SU-DHL-6 (cell line): ENCODE measurements at regions not wholly inside any gene's neighbourhood (a gene's known extent, or its start where the extent isn't known, plus 50 kb on each side); places are given as distances from the start of the nearest gene placed in this dataset.

ENCODE experiments used
- EZH2phosphoT487 ChIP-seq: fragments of 200-600 bp; sonication (generic), shearing (Covaris generic); conservative IDR thresholded peaks from 2 replicates; pipeline ENCODE4 v1.6.1; 2018; ENCODE audit warnings: mild to moderate bottlenecking, antibody characterized with exemption, low read length, moderate library complexity, mixed read lengths
- TF ChIP-seq, protein P1 (sequence below): fragments of 200-600 bp; sonication (generic); IDR thresholded peaks from one replicate; pipeline ENCODE4 v1.5.1; 2017; ENCODE audit warnings: antibody characterized with exemption, mild to moderate bottlenecking, low read length, moderate library complexity; ENCODE audit not compliant: insufficient read depth, poor library complexity, severe bottlenecking

DNA sequence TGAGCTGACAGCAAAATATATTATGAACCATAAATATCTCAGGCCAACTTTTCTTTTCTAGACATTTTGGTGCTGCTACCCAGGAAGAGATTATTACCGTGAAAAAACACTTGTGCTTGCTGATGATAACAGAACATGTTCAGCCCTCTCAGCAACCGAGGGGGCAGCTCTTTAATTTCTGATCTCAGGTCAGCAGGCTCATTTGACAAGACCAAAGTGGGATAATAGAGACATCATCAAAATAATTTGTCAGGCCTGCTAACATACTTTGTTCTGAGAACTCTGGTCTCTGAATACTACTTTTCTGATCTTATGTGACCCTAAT, 645.9 kb upstream of the KCNMB2 start:
- TF ChIP-seq, protein P1, sequence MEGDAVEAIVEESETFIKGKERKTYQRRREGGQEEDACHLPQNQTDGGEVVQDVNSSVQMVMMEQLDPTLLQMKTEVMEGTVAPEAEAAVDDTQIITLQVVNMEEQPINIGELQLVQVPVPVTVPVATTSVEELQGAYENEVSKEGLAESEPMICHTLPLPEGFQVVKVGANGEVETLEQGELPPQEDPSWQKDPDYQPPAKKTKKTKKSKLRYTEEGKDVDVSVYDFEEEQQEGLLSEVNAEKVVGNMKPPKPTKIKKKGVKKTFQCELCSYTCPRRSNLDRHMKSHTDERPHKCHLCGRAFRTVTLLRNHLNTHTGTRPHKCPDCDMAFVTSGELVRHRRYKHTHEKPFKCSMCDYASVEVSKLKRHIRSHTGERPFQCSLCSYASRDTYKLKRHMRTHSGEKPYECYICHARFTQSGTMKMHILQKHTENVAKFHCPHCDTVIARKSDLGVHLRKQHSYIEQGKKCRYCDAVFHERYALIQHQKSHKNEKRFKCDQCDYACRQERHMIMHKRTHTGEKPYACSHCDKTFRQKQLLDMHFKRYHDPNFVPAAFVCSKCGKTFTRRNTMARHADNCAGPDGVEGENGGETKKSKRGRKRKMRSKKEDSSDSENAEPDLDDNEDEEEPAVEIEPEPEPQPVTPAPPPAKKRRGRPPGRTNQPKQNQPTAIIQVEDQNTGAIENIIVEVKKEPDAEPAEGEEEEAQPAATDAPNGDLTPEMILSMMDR = no peak
- no peak for TF ChIP-seq EZH2phosphoT487
